ENCODE measurements at regions not wholly inside any gene's neighbourhood (a gene's known extent, or its start where the extent isn't known, plus 50 kb on each side); places are given as distances from the start of the nearest gene placed in this dataset.

- TF ChIP-seq CTCF (IDR thresholded peaks at IDR 0.05) (no peak), POLR2A (IDR thresholded peaks at IDR 0.05) (no peak)
These were observed 197.4 kb downstream of the SETD4 start for GRCh38 chr21:35862969-35863368.
